ENCODE measurements at regions not wholly inside any gene's neighbourhood (a gene's known extent, or its start where the extent isn't known, plus 50 kb on each side); places are given as distances from the start of the nearest gene placed in this dataset.
"Not testable (repeated sequence)": the region's sequence is repeated elsewhere in the genome, so short reads cannot be mapped to it uniquely, and the experiment has no call there.

DNA sequence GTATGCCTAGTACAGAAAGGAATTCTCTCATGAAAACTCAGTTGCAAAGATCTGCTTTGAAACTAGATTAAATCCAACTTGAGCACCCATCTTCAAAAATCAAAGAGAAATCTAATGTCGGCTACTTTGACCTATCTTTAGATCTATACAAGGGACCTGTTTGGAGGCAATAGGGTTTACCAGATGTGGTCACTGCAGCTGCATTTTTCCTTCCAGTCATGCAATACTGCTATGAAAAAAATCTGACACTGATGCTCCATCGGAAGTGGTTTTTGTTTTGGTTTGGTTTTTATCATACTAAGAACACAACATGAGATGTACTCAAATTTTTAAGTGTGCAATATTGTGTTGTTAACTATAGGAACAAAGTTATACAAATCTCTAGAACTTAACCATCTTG, 169.5 kb downstream of the BCHE start:
- no peak overlapping the region for H3K27ac ChIP-seq (ENCODE audit: low read depth, low read length)
- Mint-ChIP-seq H3K9me3 (peaks cover 0 to 22% (median 2%) of the 10 kb centered on the region in 5 donors), H3K4me1 (no peaks in the 10 kb centered on the region), H3K27me3 (no peaks in the 10 kb centered on the region), H3K4me3 (no peak overlapping the region), H3K27ac (no peak overlapping the region), H3K36me3 (no peaks in the 10 kb centered on the region)
- no peak for DNase-seq
- no peaks in the 10 kb centered on the region for H3K27me3 ChIP-seq (ENCODE audit: insufficient read depth, low read length, poor library complexity, severe bottlenecking)
- no peak overlapping the region for H3K4me3 ChIP-seq (ENCODE audit: low read length)
- no peaks in the 10 kb centered on the region for H3K9me3 ChIP-seq (ENCODE audit: low read length)
- no peaks in the 10 kb centered on the region for H3K36me3 ChIP-seq (ENCODE audit: insufficient read depth, low read length)
- POLR2A ChIA-PET = no interaction called here
- H3K4me1 ChIP-seq (ENCODE audit: insufficient read depth, low read length) = no peaks in the 10 kb centered on the region
- CTCF ChIA-PET = no interaction called here

GRCh38 chr3:165658027-165658426, 179.2 kb downstream of the BCHE start:
- ChIA-PET CTCF (no interaction called here), POLR2A (no interaction called here)
- no peaks in the 10 kb centered on the region for H3K27me3 ChIP-seq (ENCODE audit: insufficient read depth, low read length, poor library complexity, severe bottlenecking)
- no peaks in the 10 kb centered on the region for H3K36me3 Mint-ChIP-seq
- no peak overlapping the region for H3K27ac Mint-ChIP-seq
- no peaks in the 10 kb centered on the region for H3K36me3 ChIP-seq (ENCODE audit: insufficient read depth, low read length)
- H3K27me3 Mint-ChIP-seq = no peaks in the 10 kb centered on the region
- DNase-seq = no peak
- H3K9me3 ChIP-seq (ENCODE audit: low read length) = no peaks in the 10 kb centered on the region
- no peak overlapping the region for H3K4me3 ChIP-seq (ENCODE audit: low read length)
- no peaks in the 10 kb centered on the region for H3K4me1 Mint-ChIP-seq
- H3K9me3 Mint-ChIP-seq = peaks cover 2 to 9% (median 4%) of the 10 kb centered on the region in 5 donors
- no peak overlapping the region for H3K4me3 Mint-ChIP-seq
- H3K4me1 ChIP-seq (ENCODE audit: insufficient read depth, low read length) = no peaks in the 10 kb centered on the region
- H3K27ac ChIP-seq (ENCODE audit: low read depth, low read length) = no peak overlapping the region

GRCh38 chr3:165653130-165653778, 184.0 kb downstream of the BCHE start:
- H3K36me3 Mint-ChIP-seq = no peaks in the 10 kb centered on the region
- Histone ChIP-seq H3K4me1 (ENCODE audit: insufficient read depth, low read length) (no peaks in the 10 kb centered on the region), H3K9me3 (ENCODE audit: low read length) (no peaks in the 10 kb centered on the region), H3K27me3 (ENCODE audit: insufficient read depth, low read length, poor library complexity, severe bottlenecking) (no peaks in the 10 kb centered on the region), H3K4me3 (ENCODE audit: low read length) (no peak overlapping the region), H3K36me3 (ENCODE audit: insufficient read depth, low read length) (no peaks in the 10 kb centered on the region), H3K27ac (ENCODE audit: low read depth, low read length) (no peak overlapping the region)
- H3K27ac Mint-ChIP-seq = no peak overlapping the region
- ChIA-PET POLR2A (no interaction called here), CTCF (no interaction called here)
- no peaks in the 10 kb centered on the region for H3K27me3 Mint-ChIP-seq
- H3K4me3 Mint-ChIP-seq = no peak overlapping the region
- DNase-seq = no peak
- peaks cover 4 to 7% (median 7%) of the 10 kb centered on the region in 5 donors for H3K9me3 Mint-ChIP-seq
- no peaks in the 10 kb centered on the region for H3K4me1 Mint-ChIP-seq

DNA sequence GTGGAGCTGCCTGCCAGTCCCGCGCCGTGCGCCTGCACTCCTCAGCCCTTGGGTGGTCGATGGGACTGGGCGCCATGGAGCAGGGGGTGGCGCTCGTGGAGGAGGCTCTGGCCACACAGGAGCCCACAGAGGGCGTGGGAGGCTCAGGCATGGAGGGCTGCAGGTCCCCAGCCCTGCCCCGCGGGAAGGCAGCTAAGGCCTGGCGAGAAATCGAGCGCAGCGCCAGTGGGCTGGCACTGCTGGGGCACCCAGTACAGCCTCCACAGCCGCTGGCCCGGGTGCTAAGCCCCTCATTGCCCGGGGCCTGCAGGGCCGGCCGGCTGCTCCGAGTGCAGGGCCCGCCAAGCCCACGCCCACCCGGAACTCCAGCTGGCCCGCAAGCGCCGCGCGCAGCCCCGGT, 187.9 kb downstream of the BCHE start:
- H3K27me3 ChIP-seq (ENCODE audit: insufficient read depth, low read length, poor library complexity, severe bottlenecking); H3K36me3 ChIP-seq (ENCODE audit: insufficient read depth, low read length); H3K4me1 Mint-ChIP-seq; H3K4me3 ChIP-seq (ENCODE audit: low read length); CTCF ChIA-PET; H3K27ac ChIP-seq (ENCODE audit: low read depth, low read length); H3K27ac Mint-ChIP-seq; H3K4me3 Mint-ChIP-seq; DNase-seq; H3K4me1 ChIP-seq (ENCODE audit: insufficient read depth, low read length); H3K36me3 Mint-ChIP-seq; H3K9me3 ChIP-seq (ENCODE audit: low read length); POLR2A ChIA-PET; H3K27me3 Mint-ChIP-seq: not testable (repeated sequence)
- peaks cover 2 to 21% (median 7%) of the 10 kb centered on the region in 5 donors for H3K9me3 Mint-ChIP-seq

DNA sequence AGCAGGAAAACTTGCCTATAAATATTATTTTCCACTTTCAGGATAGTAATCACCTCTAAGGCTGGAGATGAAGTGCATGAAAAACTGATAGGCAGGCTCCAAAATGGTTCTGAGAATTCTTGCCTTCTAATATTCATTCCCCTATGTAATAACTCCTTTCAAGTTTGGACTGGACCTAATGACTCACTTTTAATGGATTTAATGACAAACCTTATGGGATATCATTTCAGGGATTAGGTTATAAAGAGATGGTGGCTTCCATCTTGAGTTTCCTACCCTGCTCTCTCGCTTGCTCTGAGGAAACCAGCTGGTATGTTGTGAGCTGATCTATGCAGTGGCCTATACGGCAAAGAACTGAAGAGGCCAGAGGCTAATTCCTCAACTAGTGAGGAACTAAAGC, 192.0 kb downstream of the BCHE start:
- Histone ChIP-seq H3K4me1 (ENCODE audit: insufficient read depth, low read length) (no peaks in the 10 kb centered on the region), H3K4me3 (ENCODE audit: low read length) (no peak overlapping the region), H3K36me3 (ENCODE audit: insufficient read depth, low read length) (no peaks in the 10 kb centered on the region), H3K9me3 (ENCODE audit: low read length) (peaks cover 4% of the 10 kb centered on the region), H3K27me3 (ENCODE audit: insufficient read depth, low read length, poor library complexity, severe bottlenecking) (no peaks in the 10 kb centered on the region), H3K27ac (ENCODE audit: low read depth, low read length) (no peak overlapping the region)
- DNase-seq = no peak
- POLR2A ChIA-PET = no interaction called here
- Mint-ChIP-seq H3K4me1 (no peaks in the 10 kb centered on the region), H3K27me3 (no peaks in the 10 kb centered on the region), H3K4me3 (no peak overlapping the region), H3K36me3 (no peaks in the 10 kb centered on the region), H3K27ac (no peak overlapping the region), H3K9me3 (peaks cover under 1 to 25% (median 6%) of the 10 kb centered on the region in 5 donors)
- CTCF ChIA-PET = no interaction called here

GRCh38 chr3:165644331-165644730, 192.9 kb downstream of the BCHE start:
- H3K27me3 Mint-ChIP-seq = no peaks in the 10 kb centered on the region
- H3K4me1 ChIP-seq (ENCODE audit: insufficient read depth, low read length) = no peaks in the 10 kb centered on the region
- no peak overlapping the region for H3K27ac Mint-ChIP-seq
- H3K4me3 ChIP-seq (ENCODE audit: low read length) = no peak overlapping the region
- H3K36me3 Mint-ChIP-seq = no peaks in the 10 kb centered on the region
- no peaks in the 10 kb centered on the region for H3K36me3 ChIP-seq (ENCODE audit: insufficient read depth, low read length)
- H3K27me3 ChIP-seq (ENCODE audit: insufficient read depth, low read length, poor library complexity, severe bottlenecking) = no peaks in the 10 kb centered on the region
- POLR2A ChIA-PET = no interaction called here
- H3K4me1 Mint-ChIP-seq = no peaks in the 10 kb centered on the region
- DNase-seq = no peak
- CTCF ChIA-PET = no interaction called here
- H3K27ac ChIP-seq (ENCODE audit: low read depth, low read length) = no peak overlapping the region
- peaks cover 4% of the 10 kb centered on the region for H3K9me3 ChIP-seq (ENCODE audit: low read length)
- no peak overlapping the region for H3K4me3 Mint-ChIP-seq
- H3K9me3 Mint-ChIP-seq = peaks cover 0 to 24% (median 6%) of the 10 kb centered on the region in 5 donors

- Mint-ChIP-seq H3K4me1 (no peaks in the 10 kb centered on the region), H3K4me3 (no peak overlapping the region)
Measured at GRCh38 chr3:165643425-165643824, 193.8 kb downstream of the BCHE start.

GRCh38 chr3:165642761-165643420, 194.3 kb downstream of the BCHE start:
- Histone ChIP-seq H3K36me3 (ENCODE audit: insufficient read depth, low read length) (no peaks in the 10 kb centered on the region), H3K27me3 (ENCODE audit: insufficient read depth, low read length, poor library complexity, severe bottlenecking) (no peaks in the 10 kb centered on the region), H3K9me3 (ENCODE audit: low read length) (peaks cover 4% of the 10 kb centered on the region), H3K27ac (ENCODE audit: low read depth, low read length) (no peak overlapping the region), H3K4me1 (ENCODE audit: insufficient read depth, low read length) (no peaks in the 10 kb centered on the region), H3K4me3 (ENCODE audit: low read length) (no peak overlapping the region)
- no peak overlapping the region for H3K27ac Mint-ChIP-seq
- ChIA-PET CTCF (no interaction called here), POLR2A (no interaction called here)
- no peaks in the 10 kb centered on the region for H3K27me3 Mint-ChIP-seq
- no peak overlapping the region for H3K4me3 Mint-ChIP-seq
- H3K9me3 Mint-ChIP-seq = peaks cover 0 to 30% (median 2%) of the 10 kb centered on the region in 5 donors
- H3K4me1 Mint-ChIP-seq = no peaks in the 10 kb centered on the region
- no peaks in the 10 kb centered on the region for H3K36me3 Mint-ChIP-seq
- DNase-seq = no peak

More at GRCh38 chr3:165643425-165643824, 193.8 kb downstream of the BCHE start:
- Histone ChIP-seq H3K27ac (ENCODE audit: low read depth, low read length) (no peak overlapping the region), H3K9me3 (ENCODE audit: low read length) (peaks cover 4% of the 10 kb centered on the region), H3K27me3 (ENCODE audit: insufficient read depth, low read length, poor library complexity, severe bottlenecking) (no peaks in the 10 kb centered on the region), H3K4me3 (ENCODE audit: low read length) (no peak overlapping the region), H3K4me1 (ENCODE audit: insufficient read depth, low read length) (no peaks in the 10 kb centered on the region), H3K36me3 (ENCODE audit: insufficient read depth, low read length) (no peaks in the 10 kb centered on the region)
- Mint-ChIP-seq H3K27me3 (no peaks in the 10 kb centered on the region), H3K36me3 (no peaks in the 10 kb centered on the region), H3K27ac (no peak overlapping the region), H3K9me3 (peaks cover 0 to 24% (median 2%) of the 10 kb centered on the region in 5 donors)
- ChIA-PET CTCF (no interaction called here), POLR2A (no interaction called here)
- DNase-seq = no peak
